Activated gamma-delta T cell treated with anti-CD3 and anti-CD28 coated beads, Interleukin-2, amount 50 U/mL, for 16 hours (primary cell): ENCODE measurements at regions not wholly inside any gene's neighbourhood (a gene's known extent, or its start where the extent isn't known, plus 50 kb on each side); places are given as distances from the start of the nearest gene placed in this dataset.

ENCODE experiments used
- DNase-seq: peaks from one replicate; pipeline ENCODE4 v3.0.0-alpha.2; 2020; ENCODE audit warnings: low read depth

GRCh38 chr16:65499566-65499965 lies 377.7 kb upstream of the CDH11 start:
- no peak for DNase-seq

- DNase-seq: no peak
These were observed 375.7 kb upstream of the CDH11 start for GRCh38 chr16:65497571-65497970.

GRCh38 chr16:65495106-65495505 lies 373.2 kb upstream of the CDH11 start:
- no peak for DNase-seq

GRCh38 chr16:65494609-65495008 lies 372.7 kb upstream of the CDH11 start:
- DNase-seq: no peak

- no peak for DNase-seq
These were observed 372.2 kb upstream of the CDH11 start for GRCh38 chr16:65494080-65494479.

DNA sequence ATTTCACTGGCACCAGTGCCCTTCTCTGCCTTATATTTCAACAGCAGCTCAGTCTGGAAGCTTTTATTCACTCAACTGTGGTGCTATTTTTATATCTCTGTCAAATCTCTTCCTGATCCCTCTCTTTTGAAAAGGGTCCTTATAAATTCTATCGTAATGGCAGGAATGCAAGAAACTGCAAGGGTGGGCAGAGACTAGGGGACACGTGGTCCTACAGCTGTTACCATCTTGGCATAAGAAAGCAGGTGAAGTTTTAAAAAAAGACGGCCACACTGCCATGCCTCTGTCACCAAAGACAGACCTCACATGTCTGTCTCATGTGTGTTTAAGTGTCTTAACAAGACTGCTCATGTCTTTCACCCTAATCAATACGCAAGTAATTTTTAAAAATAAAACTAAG lies 368.4 kb upstream of the CDH11 start:
- DNase-seq: no peak

DNA sequence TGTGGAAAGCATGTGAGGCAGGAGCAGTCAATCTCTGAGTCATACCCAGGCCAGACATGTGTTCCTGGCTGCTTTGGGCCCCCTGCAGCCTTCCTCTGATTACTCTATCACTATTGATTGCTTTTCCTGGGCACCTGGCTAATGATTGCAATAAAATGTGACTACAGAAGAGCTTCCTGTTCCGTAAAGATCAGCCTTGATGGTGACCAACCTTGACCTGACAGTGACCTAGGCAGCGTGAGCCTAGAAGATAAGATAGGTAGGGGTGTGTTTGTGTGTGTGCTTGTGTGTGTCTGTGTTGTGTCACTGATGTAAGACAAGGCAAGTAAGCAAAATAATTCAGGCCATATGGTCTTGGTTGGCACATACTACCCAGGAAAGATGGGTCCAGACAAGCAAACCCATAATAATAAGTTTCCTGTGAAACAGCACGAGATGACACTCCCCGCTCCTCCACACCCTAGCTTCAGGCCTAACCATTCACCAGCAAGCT lies 367.7 kb upstream of the CDH11 start:
- DNase-seq: no peak

- no peak for DNase-seq
These were observed 365.4 kb upstream of the CDH11 start for GRCh38 chr16:65487231-65487630.

DNA sequence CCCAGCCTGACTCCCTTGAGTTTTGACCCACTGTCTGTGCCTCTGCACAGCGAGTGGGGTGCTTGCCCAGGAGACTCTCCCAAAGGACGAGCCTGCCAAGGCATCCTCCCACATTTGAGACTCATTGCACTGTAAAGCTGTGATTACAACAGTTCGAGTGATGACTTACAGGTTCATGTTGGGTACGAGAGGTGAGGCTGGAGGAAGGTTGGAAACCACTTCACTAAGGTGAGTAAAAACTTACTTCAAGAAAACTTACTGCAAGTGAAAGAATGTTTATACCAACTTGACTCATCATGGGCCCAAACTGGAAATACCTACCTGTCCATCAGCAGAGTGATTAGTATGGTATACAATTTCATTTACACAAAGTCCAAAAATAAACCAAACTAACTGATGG lies 360.1 kb upstream of the CDH11 start:
- no peak for DNase-seq

GRCh38 chr16:65480281-65481091 lies 358.6 kb upstream of the CDH11 start:
- DNase-seq: no peak

DNA sequence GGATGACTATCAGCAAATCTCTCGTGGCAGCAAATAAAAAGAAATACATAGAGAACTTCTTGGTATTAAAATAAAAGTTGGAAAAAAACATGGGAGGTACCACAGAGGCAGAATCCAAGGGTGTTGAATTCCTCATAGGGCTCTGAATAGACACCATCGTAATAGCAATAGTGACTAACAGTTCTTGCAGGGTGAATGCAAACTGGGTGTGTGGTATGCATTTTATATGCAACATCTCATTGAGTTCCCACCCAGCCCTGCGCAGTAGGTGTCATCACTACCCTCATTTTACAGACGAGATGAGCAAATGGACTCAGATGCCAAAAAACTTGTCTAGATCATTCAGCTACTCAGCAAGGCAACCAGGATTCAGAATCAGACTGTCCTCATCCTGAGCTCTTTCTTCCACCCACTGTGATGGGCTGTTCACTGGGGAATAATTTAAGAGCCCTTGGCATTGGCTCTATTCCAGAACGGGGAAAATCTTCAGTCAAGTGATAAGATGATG lies 354.6 kb upstream of the CDH11 start:
- DNase-seq: no peak

GRCh38 chr16:65473699-65474098 lies 351.8 kb upstream of the CDH11 start:
- DNase-seq: no peak

DNA sequence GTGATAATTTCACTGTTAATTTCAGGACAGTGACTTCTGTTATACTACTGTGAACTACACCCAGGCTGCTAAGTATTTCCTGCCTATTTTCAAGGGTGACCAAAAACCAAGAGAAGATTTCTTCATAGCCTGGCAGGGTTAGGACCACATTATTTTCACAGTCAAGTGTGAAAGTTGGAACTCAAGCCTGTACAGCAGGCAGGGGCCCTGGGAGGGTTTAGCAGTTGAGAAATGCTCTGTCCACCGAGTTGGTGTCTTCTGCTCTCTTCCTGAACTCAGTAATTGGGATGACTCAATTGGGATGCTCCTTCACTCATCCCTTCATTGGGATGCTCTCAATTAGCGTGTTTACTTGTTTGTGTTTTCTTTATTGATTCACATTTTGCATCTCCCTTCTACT lies 347.3 kb upstream of the CDH11 start:
- no peak for DNase-seq

GRCh38 chr16:65468133-65468532 lies 346.3 kb upstream of the CDH11 start:
- no peak for DNase-seq

DNA sequence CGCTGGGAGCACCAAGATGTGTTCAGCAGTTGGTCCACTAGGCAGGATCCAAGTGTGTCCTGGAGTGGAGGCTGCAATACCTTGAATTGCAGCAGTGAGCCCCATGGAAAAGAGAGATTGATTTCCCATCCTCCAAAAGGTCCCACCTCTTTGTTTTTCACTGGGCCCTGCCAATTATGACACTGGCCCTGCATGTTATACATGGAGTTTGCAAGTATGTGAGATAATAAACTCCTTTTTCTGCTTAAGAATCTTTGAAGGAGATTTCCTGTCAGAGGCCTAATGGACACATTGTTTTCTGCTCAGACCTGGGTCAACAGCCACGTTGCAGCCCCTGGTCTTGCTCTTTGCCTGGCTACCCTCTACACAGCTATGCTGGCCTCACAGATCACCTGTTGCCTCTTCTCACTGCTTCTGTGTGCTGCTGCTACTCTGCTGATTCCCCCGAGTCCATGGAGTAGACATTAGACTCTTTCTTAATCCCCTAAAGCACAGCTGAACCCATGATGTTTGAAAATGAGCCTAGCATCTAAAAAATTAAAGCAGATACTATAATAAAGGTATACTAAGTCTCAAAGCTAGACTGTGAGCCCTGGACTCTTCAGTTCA lies 341.9 kb upstream of the CDH11 start:
- DNase-seq: no peak

- DNase-seq: no peak
These were observed 335.2 kb upstream of the CDH11 start for GRCh38 chr16:65457084-65457483.

GRCh38 chr16:65455761-65456160 lies 333.9 kb upstream of the CDH11 start:
- DNase-seq: no peak

GRCh38 chr16:65453646-65454045 lies 331.8 kb upstream of the CDH11 start:
- no peak for DNase-seq

DNA sequence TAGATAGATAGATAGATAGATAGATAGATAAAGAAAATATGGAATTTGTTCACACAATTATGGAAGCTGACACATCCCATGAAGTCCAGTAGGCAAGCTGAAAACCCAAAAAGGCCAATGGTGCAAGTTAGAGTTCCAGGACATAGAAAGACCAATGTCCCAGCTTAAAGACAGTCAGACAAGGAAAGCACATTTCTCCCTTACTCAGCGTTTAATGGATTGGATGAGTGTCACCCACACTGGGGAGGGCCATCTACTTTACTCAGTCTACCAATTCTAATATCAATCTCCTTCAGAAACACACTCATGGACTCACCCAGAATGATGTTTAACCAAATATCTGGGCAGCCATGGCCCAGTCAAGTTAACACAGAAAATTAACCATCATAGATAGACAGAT lies 327.7 kb upstream of the CDH11 start:
- no peak for DNase-seq

- DNase-seq: no peak
These were observed 324.6 kb upstream of the CDH11 start for GRCh38 chr16:65446427-65446826.

DNA sequence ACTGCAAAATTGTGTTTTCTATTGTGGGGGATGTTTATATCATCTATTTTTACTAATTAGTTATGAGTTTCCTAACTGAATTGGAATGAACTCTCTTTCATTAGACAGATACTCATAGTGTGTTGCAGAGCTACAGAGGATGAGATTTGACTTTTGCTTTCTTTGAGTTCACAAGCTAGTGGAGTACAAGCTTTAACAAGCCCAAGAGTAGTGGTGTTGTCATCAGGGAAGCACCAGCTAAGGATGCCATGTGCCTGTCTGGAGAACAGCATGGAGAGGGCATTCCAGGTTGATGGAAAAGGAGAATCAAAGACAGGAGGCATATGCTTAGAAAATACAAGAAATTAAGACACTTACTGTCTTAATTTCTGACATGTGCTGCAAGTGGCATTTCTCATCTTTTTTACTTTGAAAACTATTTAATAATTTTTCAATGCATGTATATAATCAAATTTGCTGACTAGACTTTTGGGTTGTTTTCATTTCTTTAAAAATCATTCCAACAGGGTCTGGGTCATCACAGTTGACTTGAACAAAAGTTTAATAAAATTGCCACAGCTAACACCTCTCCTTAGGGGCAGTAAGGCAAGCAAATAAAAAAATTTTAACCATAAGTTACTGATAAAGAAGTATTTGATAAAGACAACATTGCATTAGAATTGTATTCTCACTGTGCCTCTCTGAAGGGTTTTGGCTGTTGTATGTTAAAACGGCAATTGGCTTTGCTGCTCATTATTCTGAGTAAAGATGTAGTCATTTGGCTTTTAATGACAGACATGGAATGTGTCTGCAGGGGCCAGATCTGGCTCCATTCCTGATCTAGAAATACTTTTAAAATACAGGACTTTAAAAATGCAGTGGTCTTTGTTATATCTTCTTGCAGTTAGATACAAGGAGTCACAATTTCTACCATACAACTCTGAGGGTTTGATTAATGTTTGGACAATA lies 323.7 kb upstream of the CDH11 start:
- DNase-seq: no peak

- DNase-seq: no peak
These were observed 319.6 kb upstream of the CDH11 start for GRCh38 chr16:65441501-65441900.
